B cell (primary cell): ENCODE measurements at regions not wholly inside any gene's neighbourhood (a gene's known extent, or its start where the extent isn't known, plus 50 kb on each side); places are given as distances from the start of the nearest gene placed in this dataset.

Experiments used
- ATAC-seq: fragments of 200-7000 bp; cut with Tn5 transposase; one replicate; pipeline ENCODE4 v1.10.0; 2021; ENCODE audit warnings: low read depth, mild to moderate bottlenecking, moderate number of reproducible peaks, moderate library complexity
- CTCF ChIA-PET: fragments of 350-600 bp; sonication (Branson Sonifier 250); formaldehyde crosslinking; loops from one replicate; lab custom pipeline; 2021; ENCODE audit warnings: antibody characterized with exemption, inconsistent platforms; lab: Charles Lee
- POLR2A ChIA-PET: fragments of 350-600 bp; sonication (Branson Sonifier 250); formaldehyde crosslinking; loops from one replicate; lab custom pipeline; 2021; ENCODE audit warnings: antibody characterized with exemption; lab: Charles Lee
- DNase-seq: peaks from one replicate; pipeline ENCODE4 v3.0.0; 2013
- H2AFZ ChIP-seq: 2 replicates; pipeline ENCODE4 v1.6.1; 2012; ENCODE audit warnings: mild to moderate bottlenecking, low read depth, low read length; ENCODE audit not compliant: insufficient read depth, poor library complexity, severe bottlenecking
- H3K27ac ChIP-seq, 2 donors: 1 replicate in 1 of 2; 2 replicates in 1 of 2; pipeline ENCODE4 v1.5.1; 2012 to 2013; ENCODE audit warnings: low read length in 2 of 2, mild to moderate bottlenecking in 2 of 2, moderate library complexity in 1 of 2
- H3K27me3 ChIP-seq, 4 experiments: fragments of 200-600 bp in 1 of 4; sonication (generic) in 1 of 4; replicated peaks in 1 of 4; 1 replicate in 2 of 4; 2 replicates in 2 of 4; pipeline versions ENCODE4 v1.6.1 to v1.7.0; 2013 to 2016; ENCODE audit warnings: low read length in 3 of 4, mild to moderate bottlenecking in 2 of 4, mixed read lengths in 1 of 4, moderate library complexity in 1 of 4; ENCODE audit not compliant: insufficient read depth in 4 of 4, control insufficient read depth in 3 of 4; ENCODE audit errors: control extremely low read depth in 1 of 4
- H3K36me3 ChIP-seq, 2 experiments: replicated peaks in 1 of 2; 1 replicate in 1 of 2; 2 replicates in 1 of 2; pipeline versions ENCODE4 v1.6.1 to v1.7.1; 2013; ENCODE audit warnings: low read length in 1 of 2; ENCODE audit not compliant: insufficient read depth in 2 of 2, control insufficient read depth in 1 of 2; ENCODE audit errors: control extremely low read depth in 1 of 2, extremely low read depth in 1 of 2
- H3K4me1 ChIP-seq, 2 donors: fragments of 200-600 bp in 1 of 2; sonication (generic) in 1 of 2; 1 replicate in 1 of 2; 2 replicates in 1 of 2; pipeline versions ENCODE4 v1.5.1 to v1.6.1; 2013 to 2017; ENCODE audit warnings: low read length in 2 of 2; ENCODE audit not compliant: control insufficient read depth in 2 of 2, insufficient read depth in 2 of 2
- H3K4me2 ChIP-seq: replicated peaks from 2 replicates; pipeline ENCODE3; 2012; ENCODE audit warnings: mild to moderate bottlenecking, low read depth, low read length; ENCODE audit not compliant: poor library complexity, severe bottlenecking
- H3K4me3 ChIP-seq, 5 experiments: fragments of 200-600 bp in 1 of 5; sonication (generic) in 1 of 5; 1 replicate in 3 of 5; 2 replicates in 2 of 5; pipeline versions ENCODE4 v1.5.1 to v1.7.0; 2011 to 2016; ENCODE audit warnings: low read length in 4 of 5, mild to moderate bottlenecking in 4 of 5, low read depth in 2 of 5, control low read depth in 1 of 5, moderate library complexity in 1 of 5; ENCODE audit not compliant: insufficient read depth in 1 of 5; ENCODE audit errors: control extremely low read depth in 1 of 5, extremely low read depth in 1 of 5
- H3K79me2 ChIP-seq: fragments of 200-600 bp; sonication (generic); one replicate; pipeline ENCODE4 v1.6.0; 2016; ENCODE audit warnings: low read length; ENCODE audit not compliant: control insufficient read depth, insufficient read depth
- H3K9ac ChIP-seq: fragments of 200-600 bp; sonication (generic); 2 replicates; pipeline ENCODE4 v1.6.1; 2017; ENCODE audit warnings: mild to moderate bottlenecking, low read length, moderate library complexity
- H3K9me3 ChIP-seq, 3 donors: one replicate each; pipeline versions ENCODE4 v1.6.1 to v1.7.1; 2013; ENCODE audit warnings: low read length in 2 of 3; ENCODE audit not compliant: control insufficient read depth in 2 of 3, insufficient read depth in 1 of 3; ENCODE audit errors: control extremely low read depth in 1 of 3
- H4K20me1 ChIP-seq: 2 replicates; pipeline ENCODE4 v1.6.0; 2012; ENCODE audit warnings: mild to moderate bottlenecking, low read length; ENCODE audit not compliant: insufficient read depth, control insufficient read depth, poor library complexity, severe bottlenecking
- H3K27ac Mint-ChIP-seq: one replicate; pipeline ENCODE4 v1.8.0; 2021; ENCODE audit warnings: mixed read lengths
- H3K27me3 Mint-ChIP-seq: one replicate; pipeline ENCODE4 v1.8.0; 2021; ENCODE audit warnings: mixed read lengths
- H3K4me1 Mint-ChIP-seq: one replicate; pipeline ENCODE4 v1.8.0; 2021; ENCODE audit warnings: mixed read lengths
- H3K4me3 Mint-ChIP-seq: one replicate; pipeline ENCODE4 v1.8.0; 2021; ENCODE audit warnings: mixed read lengths
- H3K9me3 Mint-ChIP-seq: one replicate; pipeline ENCODE4 v1.8.0; 2022; ENCODE audit warnings: mixed read lengths; ENCODE audit not compliant: insufficient read depth
- EZH2 ChIP-seq: IDR thresholded peaks from 2 replicates; pipeline ENCODE4 v1.6.1; 2012; ENCODE audit warnings: borderline replicate concordance, low read depth, mild to moderate bottlenecking, moderate library complexity, low read length; ENCODE audit not compliant: insufficient read depth, poor library complexity, severe bottlenecking
- WGBS: methylation state at CpG from one replicate; pipeline ENCODE4 v1.1.5; 2013; ENCODE audit warnings: missing lambda C conversion rate; ENCODE audit not compliant: insufficient coverage; 5-methylcytosine and 5-hydroxymethylcytosine counted together
- intact Hi-C: fragments of 100-400 bp; cut with micrococcal nuclease; formaldehyde crosslinking; loops from one replicate; pipeline ENCODE4 v1.10.0; 2022
- TF ChIP-seq, protein P1 (sequence below): fragments of 200-600 bp; IDR thresholded peaks from one replicate; pipeline ENCODE4 v1.8.0; 2022; ENCODE audit warnings: antibody characterized with exemption, mild to moderate bottlenecking

DNA sequence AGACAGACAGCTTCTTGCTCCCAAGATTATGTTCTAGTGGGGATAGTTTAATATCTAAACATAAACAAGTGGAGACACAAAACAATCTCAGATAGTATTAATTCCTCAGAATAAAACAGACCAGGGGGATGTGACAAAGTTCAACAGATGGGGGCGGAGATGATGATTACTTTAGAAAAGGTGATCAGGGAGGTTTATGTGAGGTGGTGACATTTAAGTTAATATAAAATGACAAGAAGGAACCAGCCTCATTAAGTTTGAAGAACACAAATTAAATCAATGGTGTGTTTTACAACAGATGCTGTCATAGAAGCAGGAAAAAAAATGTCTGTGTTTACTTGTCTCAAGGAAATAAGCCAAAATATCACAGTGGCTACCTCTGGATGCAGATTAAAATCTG is 119.6 kb upstream of the HMHB1 start:
- Histone ChIP-seq H3K79me2 (no peaks in the 10 kb centered on the region), H2AFZ (no peak overlapping the region), H3K4me2 (no peak overlapping the region), H3K27me3 (no peaks in the 10 kb centered on the region), H3K4me1 (no peaks in the 10 kb centered on the region), H3K27ac (no peak overlapping the region), H3K9me3 (peaks cover 0 to 14% (median 3%) of the 10 kb centered on the region in 3 donors), H3K4me3 (no peak overlapping the region), H3K9ac (no peak overlapping the region), H3K36me3 (no peaks in the 10 kb centered on the region), H4K20me1 (no peaks in the 10 kb centered on the region)
- CTCF ChIA-PET, result no interaction called here
- DNase-seq (no peak), ATAC-seq (no peak)
- Mint-ChIP-seq H3K27me3 (no peaks in the 10 kb centered on the region), H3K27ac (no peak overlapping the region), H3K9me3 (peaks cover 5% of the 10 kb centered on the region), H3K4me1 (no peaks in the 10 kb centered on the region), H3K4me3 (no peak overlapping the region)
- TF ChIP-seq, protein P1, sequence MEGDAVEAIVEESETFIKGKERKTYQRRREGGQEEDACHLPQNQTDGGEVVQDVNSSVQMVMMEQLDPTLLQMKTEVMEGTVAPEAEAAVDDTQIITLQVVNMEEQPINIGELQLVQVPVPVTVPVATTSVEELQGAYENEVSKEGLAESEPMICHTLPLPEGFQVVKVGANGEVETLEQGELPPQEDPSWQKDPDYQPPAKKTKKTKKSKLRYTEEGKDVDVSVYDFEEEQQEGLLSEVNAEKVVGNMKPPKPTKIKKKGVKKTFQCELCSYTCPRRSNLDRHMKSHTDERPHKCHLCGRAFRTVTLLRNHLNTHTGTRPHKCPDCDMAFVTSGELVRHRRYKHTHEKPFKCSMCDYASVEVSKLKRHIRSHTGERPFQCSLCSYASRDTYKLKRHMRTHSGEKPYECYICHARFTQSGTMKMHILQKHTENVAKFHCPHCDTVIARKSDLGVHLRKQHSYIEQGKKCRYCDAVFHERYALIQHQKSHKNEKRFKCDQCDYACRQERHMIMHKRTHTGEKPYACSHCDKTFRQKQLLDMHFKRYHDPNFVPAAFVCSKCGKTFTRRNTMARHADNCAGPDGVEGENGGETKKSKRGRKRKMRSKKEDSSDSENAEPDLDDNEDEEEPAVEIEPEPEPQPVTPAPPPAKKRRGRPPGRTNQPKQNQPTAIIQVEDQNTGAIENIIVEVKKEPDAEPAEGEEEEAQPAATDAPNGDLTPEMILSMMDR, result no peak
- TF ChIP-seq EZH2, result no peak
- POLR2A ChIA-PET, result no interaction called here
- WGBS, result no CpG with 5 or more reads among the region's 1 CpG
- intact Hi-C loops, result no loop called here

DNA sequence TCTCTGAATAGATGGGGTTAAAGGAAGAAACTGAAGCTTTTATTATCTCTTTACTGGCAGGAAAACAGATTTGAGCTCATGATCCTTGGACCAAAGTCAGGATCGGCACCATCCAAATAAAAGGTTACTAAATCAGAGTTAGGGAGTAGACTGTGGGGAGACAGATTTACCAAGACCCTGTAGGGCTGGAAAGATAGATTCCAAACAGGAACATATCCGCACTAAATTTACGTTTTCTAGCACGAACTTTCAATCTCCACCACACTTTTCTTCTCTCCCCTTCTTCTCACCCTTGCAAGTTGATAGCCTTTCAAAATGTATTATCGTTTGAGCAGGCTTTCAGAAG is 120.0 kb upstream of the HMHB1 start:
- Histone ChIP-seq H3K4me3 (no peak overlapping the region), H2AFZ (no peak overlapping the region), H3K9ac (no peak overlapping the region), H3K36me3 (no peaks in the 10 kb centered on the region), H3K27ac (no peak overlapping the region), H3K4me2 (no peak overlapping the region), H3K9me3 (peaks cover 0 to 14% (median 3%) of the 10 kb centered on the region in 3 donors), H4K20me1 (no peaks in the 10 kb centered on the region), H3K27me3 (no peaks in the 10 kb centered on the region), H3K4me1 (no peaks in the 10 kb centered on the region), H3K79me2 (no peaks in the 10 kb centered on the region)
- WGBS, result no CpG with 5 or more reads among the region's 5 CpGs
- intact Hi-C loops, result no loop called here
- ChIA-PET CTCF (no interaction called here), POLR2A (no interaction called here)
- no peak for ATAC-seq
- Mint-ChIP-seq H3K4me3 (no peak overlapping the region), H3K9me3 (peaks cover 5% of the 10 kb centered on the region), H3K27ac (no peak overlapping the region), H3K4me1 (no peaks in the 10 kb centered on the region), H3K27me3 (no peaks in the 10 kb centered on the region)
- no peak for DNase-seq
- no peak for TF ChIP-seq EZH2
- TF ChIP-seq, protein P1, result no peak
